ENCODE measurements at regions not wholly inside any gene's neighbourhood (a gene's known extent, or its start where the extent isn't known, plus 50 kb on each side); places are given as distances from the start of the nearest gene placed in this dataset.
A peak's percentile ranks its signal among the peaks of the same experiment; 100 is the strongest.

DNA sequence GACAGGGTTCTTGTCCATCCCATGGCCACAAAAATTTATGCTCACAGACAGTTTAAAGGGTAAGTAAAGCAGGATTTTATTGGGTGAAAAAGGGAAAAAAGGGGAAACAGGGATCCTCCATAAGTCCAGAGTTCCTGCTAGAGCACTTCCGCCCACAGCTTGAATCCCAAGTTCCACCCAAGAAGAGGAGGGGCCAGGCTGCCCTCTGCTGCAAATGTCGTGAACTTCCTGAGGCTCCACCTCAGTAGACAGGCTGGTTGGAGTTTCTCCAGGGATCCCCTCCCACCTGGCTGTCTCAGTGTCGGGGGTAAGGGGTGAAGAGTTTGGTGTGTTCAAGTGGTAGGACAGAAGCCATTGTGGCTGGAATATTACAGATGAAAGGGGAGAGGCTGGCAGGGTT lies 275.0 kb upstream of the SGCD start:
- TF ChIP-seq EZH2 (IDR thresholded peaks at IDR 0.05; ENCODE audit: low read depth, low read length, severe bottlenecking) (no peak), RAD21 (IDR thresholded peaks at IDR 0.05 in 1 of 2, conservative IDR thresholded peaks at IDR 0.05 in 1 of 2; ENCODE audit: low read depth in 2 of 2, low read length in 2 of 2) (peak; percentile 73 to 75), POLR2A (IDR thresholded peaks at IDR 0.05; ENCODE audit: control extremely low read depth in 1 of 2, low read depth in 2 of 2, low read length in 2 of 2) (no peak), MAFK (IDR thresholded peaks at IDR 0.05; ENCODE audit: low read depth, low read length) (no peak), HDAC6 (IDR thresholded peaks at IDR 0.05; ENCODE audit: low read depth, low read length) (no peak), YY1 (IDR thresholded peaks at IDR 0.05; ENCODE audit: low read depth, low read length) (no peak), TAF1 (IDR thresholded peaks at IDR 0.05; ENCODE audit: low read depth, low read length) (no peak), POLR2AphosphoS5 (IDR thresholded peaks at IDR 0.05; ENCODE audit: low read depth, low read length) (no peak), JUND (IDR thresholded peaks at IDR 0.05; ENCODE audit: low read length) (no peak)
- TF ChIP-seq, protein P1, sequence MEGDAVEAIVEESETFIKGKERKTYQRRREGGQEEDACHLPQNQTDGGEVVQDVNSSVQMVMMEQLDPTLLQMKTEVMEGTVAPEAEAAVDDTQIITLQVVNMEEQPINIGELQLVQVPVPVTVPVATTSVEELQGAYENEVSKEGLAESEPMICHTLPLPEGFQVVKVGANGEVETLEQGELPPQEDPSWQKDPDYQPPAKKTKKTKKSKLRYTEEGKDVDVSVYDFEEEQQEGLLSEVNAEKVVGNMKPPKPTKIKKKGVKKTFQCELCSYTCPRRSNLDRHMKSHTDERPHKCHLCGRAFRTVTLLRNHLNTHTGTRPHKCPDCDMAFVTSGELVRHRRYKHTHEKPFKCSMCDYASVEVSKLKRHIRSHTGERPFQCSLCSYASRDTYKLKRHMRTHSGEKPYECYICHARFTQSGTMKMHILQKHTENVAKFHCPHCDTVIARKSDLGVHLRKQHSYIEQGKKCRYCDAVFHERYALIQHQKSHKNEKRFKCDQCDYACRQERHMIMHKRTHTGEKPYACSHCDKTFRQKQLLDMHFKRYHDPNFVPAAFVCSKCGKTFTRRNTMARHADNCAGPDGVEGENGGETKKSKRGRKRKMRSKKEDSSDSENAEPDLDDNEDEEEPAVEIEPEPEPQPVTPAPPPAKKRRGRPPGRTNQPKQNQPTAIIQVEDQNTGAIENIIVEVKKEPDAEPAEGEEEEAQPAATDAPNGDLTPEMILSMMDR (IDR thresholded peaks at IDR 0.05; ENCODE audit: control extremely low read depth in 1 of 3, insufficient read depth in 1 of 3, low read depth in 1 of 3, low read length in 3 of 3) = peak; percentile 43 to 55 (median 50); a peak in 3 of 4 replicates
- TF ChIP-seq, protein P2, sequence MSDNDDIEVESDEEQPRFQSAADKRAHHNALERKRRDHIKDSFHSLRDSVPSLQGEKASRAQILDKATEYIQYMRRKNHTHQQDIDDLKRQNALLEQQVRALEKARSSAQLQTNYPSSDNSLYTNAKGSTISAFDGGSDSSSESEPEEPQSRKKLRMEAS (IDR thresholded peaks at IDR 0.05) = no peak

All from H1 (cell line).